ENCODE measurements at regions not wholly inside any gene's neighbourhood (a gene's known extent, or its start where the extent isn't known, plus 50 kb on each side); places are given as distances from the start of the nearest gene placed in this dataset.

DNA sequence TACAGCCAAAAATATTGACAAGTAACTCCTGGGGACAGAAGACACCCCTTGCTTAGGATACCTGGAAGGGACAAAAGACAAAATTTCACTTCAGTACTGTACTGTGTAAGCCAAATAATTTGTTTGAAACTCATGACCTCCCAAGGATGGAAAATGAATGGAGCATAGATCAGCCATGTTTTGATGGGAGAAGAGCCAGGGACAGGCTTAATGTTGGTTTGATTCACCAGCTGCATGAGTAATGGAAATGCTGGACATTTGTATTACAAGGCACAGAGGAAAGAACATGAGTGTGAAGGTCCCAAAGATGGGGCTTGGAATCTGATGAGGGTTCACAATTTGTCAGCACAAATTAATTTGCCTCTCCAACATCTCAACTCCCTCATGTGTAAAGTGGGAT lies 122.8 kb downstream of the ENC1 start (continued):
- TF ChIP-seq CTCF (IDR thresholded peaks at IDR 0.05 in 2 of 3, conservative IDR thresholded peaks at IDR 0.05 in 1 of 3; ENCODE audit: borderline replicate concordance in 1 of 3, insufficient read depth in 1 of 3, low read depth in 2 of 3, low read length in 2 of 3) (no peak), EZH2 (IDR thresholded peaks at IDR 0.05) (no peak), FOSL1 (IDR thresholded peaks at IDR 0.05; ENCODE audit: low read depth) (no peak), ZFX (IDR thresholded peaks at IDR 0.05) (no peak), TCF7L2 (IDR thresholded peaks at IDR 0.05; ENCODE audit: borderline replicate concordance, extremely low read depth, insufficient read depth, insufficient read length) (no peak), CBX3 (IDR thresholded peaks at IDR 0.05; ENCODE audit: low read depth) (no peak)
- TF ChIP-seq, protein P1, sequence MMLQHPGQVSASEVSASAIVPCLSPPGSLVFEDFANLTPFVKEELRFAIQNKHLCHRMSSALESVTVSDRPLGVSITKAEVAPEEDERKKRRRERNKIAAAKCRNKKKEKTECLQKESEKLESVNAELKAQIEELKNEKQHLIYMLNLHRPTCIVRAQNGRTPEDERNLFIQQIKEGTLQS (IDR thresholded peaks at IDR 0.05): no peak

- ATAC-seq: no peak
- intact Hi-C loops (cut with micrococcal nuclease): no loop called here
- no peak for DNase-seq (ENCODE audit: low read depth, low spot score)
- Histone ChIP-seq H3K79me2 (ENCODE audit: insufficient read depth, low read length) (no peaks in the 10 kb centered on the region), H3K4me2 (ENCODE audit: low read length) (no peak overlapping the region), H3K9me3 (ENCODE audit: control insufficient read depth in 1 of 2, insufficient read depth in 1 of 2, low read depth in 1 of 2, low read length in 2 of 2) (no peaks in the 10 kb centered on the region), H3K27ac (ENCODE audit: low read depth, low read length) (no peak overlapping the region), H3K4me1 (ENCODE audit: control insufficient read depth in 1 of 2, insufficient read depth in 2 of 2, low read length in 2 of 2) (peaks cover 0 to 8% of the 10 kb centered on the region in 2 experiments; a peak in 2 of 4 replicates), H3K36me3 (ENCODE audit: control insufficient read depth in 1 of 2, insufficient read depth in 2 of 2, low read length in 2 of 2) (no peaks in the 10 kb centered on the region), H4K20me1 (ENCODE audit: insufficient read depth) (no peaks in the 10 kb centered on the region), H3K9ac (ENCODE audit: low read length) (no peak overlapping the region), H3K4me3 (replicated peaks in 1 of 2; ENCODE audit: low read depth in 1 of 2, low read length in 2 of 2) (no peak overlapping the region), H3K9me2 (ENCODE audit: insufficient read depth) (no peaks in the 10 kb centered on the region), H3K27me3 (ENCODE audit: insufficient read depth, low read length) (no peaks in the 10 kb centered on the region), H2AFZ (ENCODE audit: low read depth, low read length, poor library complexity, severe bottlenecking) (no peak overlapping the region)
- TF ChIP-seq SRF (IDR thresholded peaks at IDR 0.05; ENCODE audit: low read depth) (no peak), CTCF (IDR thresholded peaks at IDR 0.05 in 2 of 3, conservative IDR thresholded peaks at IDR 0.05 in 1 of 3; ENCODE audit: borderline replicate concordance in 1 of 3, insufficient read depth in 1 of 3, low read depth in 2 of 3, low read length in 2 of 3) (no peak), SIN3A (IDR thresholded peaks at IDR 0.05; ENCODE audit: low read depth) (no peak), RAD21 (IDR thresholded peaks at IDR 0.05; ENCODE audit: low read depth) (no peak), YY1 (IDR thresholded peaks at IDR 0.05; ENCODE audit: extremely low read depth, insufficient replicate concordance, low read depth, low read length) (no peak), TCF7L2 (IDR thresholded peaks at IDR 0.05; ENCODE audit: borderline replicate concordance, extremely low read depth, insufficient read depth, insufficient read length) (no peak), ZNF274 (IDR thresholded peaks at IDR 0.05; ENCODE audit: low read depth, low read length) (no peak), FOSL1 (IDR thresholded peaks at IDR 0.05; ENCODE audit: low read depth) (no peak), POLR2A (IDR thresholded peaks at IDR 0.05; ENCODE audit: borderline replicate concordance, extremely low read depth, insufficient read depth, insufficient read length) (no peak)
- TF ChIP-seq, protein P1 (IDR thresholded peaks at IDR 0.05): no peak
- TF ChIP-seq, protein P2, sequence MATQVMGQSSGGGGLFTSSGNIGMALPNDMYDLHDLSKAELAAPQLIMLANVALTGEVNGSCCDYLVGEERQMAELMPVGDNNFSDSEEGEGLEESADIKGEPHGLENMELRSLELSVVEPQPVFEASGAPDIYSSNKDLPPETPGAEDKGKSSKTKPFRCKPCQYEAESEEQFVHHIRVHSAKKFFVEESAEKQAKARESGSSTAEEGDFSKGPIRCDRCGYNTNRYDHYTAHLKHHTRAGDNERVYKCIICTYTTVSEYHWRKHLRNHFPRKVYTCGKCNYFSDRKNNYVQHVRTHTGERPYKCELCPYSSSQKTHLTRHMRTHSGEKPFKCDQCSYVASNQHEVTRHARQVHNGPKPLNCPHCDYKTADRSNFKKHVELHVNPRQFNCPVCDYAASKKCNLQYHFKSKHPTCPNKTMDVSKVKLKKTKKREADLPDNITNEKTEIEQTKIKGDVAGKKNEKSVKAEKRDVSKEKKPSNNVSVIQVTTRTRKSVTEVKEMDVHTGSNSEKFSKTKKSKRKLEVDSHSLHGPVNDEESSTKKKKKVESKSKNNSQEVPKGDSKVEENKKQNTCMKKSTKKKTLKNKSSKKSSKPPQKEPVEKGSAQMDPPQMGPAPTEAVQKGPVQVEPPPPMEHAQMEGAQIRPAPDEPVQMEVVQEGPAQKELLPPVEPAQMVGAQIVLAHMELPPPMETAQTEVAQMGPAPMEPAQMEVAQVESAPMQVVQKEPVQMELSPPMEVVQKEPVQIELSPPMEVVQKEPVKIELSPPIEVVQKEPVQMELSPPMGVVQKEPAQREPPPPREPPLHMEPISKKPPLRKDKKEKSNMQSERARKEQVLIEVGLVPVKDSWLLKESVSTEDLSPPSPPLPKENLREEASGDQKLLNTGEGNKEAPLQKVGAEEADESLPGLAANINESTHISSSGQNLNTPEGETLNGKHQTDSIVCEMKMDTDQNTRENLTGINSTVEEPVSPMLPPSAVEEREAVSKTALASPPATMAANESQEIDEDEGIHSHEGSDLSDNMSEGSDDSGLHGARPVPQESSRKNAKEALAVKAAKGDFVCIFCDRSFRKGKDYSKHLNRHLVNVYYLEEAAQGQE (IDR thresholded peaks at IDR 0.05; ENCODE audit: low read depth): no peak
- ChIA-PET RAD21 (ENCODE audit: low non-redundant PET in 1 of 2, low total read pairs in 2 of 2, uncharacterized antibody in 2 of 2, unreplicated experiment in 2 of 2) (no interaction called here), POLR2A (no interaction called here), CTCF (no interaction called here)
- BruUV-seq (replicated peaks): no TSS peak
These were observed 124.3 kb downstream of the ENC1 start for GRCh38 chr5:74516211-74516636.
